DND-41 (cell line): ENCODE measurements at regions not wholly inside any gene's neighbourhood (a gene's known extent, or its start where the extent isn't known, plus 50 kb on each side); places are given as distances from the start of the nearest gene placed in this dataset.

ENCODE experiments used
- CTCF ChIP-seq: IDR thresholded peaks from 2 replicates; pipeline ENCODE4 v1.5.1; 2012; ENCODE audit warnings: borderline replicate concordance, low read length, moderate library complexity, mild to moderate bottlenecking; ENCODE audit not compliant: poor library complexity, severe bottlenecking; ENCODE audit errors: extremely low read depth
- EZH2 ChIP-seq: IDR thresholded peaks from 3 replicates; pipeline ENCODE4 v1.6.1; 2012; ENCODE audit warnings: borderline replicate concordance, low read depth, mild to moderate bottlenecking, moderate library complexity, low read length, inconsistent platforms; ENCODE audit not compliant: severe bottlenecking

- no peak for TF ChIP-seq CTCF
- no peak for TF ChIP-seq EZH2
Measured at GRCh38 chr7:79552463-79552862, 99.0 kb upstream of the MAGI2 start.
